Stimulated activated CD4-positive, alpha-beta T cell treated with anti-CD3 and anti-CD28 coated beads, Interleukin-4, amount 100 ng/mL, for 48 hours (primary cell): ENCODE measurements at regions not wholly inside any gene's neighbourhood (a gene's known extent, or its start where the extent isn't known, plus 50 kb on each side); places are given as distances from the start of the nearest gene placed in this dataset.

Experiments used
- DNase-seq, 2 donors: peaks; one replicate each; pipeline ENCODE4 v3.0.0-alpha.2; 2020; ENCODE audit warnings: low read depth in 2 of 2

DNA sequence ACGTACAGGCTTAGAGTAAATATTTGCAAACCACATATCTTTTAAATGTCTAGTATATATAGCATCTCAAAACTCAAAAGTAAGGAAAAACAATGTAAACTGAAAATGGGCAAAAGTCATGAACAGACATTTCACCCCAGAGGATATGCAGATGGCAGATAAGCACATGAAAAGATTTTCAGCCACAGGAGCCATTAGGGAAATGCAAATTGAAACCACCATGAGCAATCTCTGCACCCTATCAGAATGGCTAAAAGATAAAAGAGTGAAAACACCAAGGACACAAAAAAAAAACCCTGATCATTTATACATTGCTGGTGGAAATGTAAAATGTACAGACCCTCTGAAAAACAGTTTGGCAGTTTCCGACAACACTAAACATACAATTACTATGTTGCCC, 292.7 kb downstream of the ZNF516 start:
- no peak for DNase-seq

GRCh38 chr18:76195601-76196000, 299.4 kb downstream of the ZNF516 start:
- no peak for DNase-seq

DNA sequence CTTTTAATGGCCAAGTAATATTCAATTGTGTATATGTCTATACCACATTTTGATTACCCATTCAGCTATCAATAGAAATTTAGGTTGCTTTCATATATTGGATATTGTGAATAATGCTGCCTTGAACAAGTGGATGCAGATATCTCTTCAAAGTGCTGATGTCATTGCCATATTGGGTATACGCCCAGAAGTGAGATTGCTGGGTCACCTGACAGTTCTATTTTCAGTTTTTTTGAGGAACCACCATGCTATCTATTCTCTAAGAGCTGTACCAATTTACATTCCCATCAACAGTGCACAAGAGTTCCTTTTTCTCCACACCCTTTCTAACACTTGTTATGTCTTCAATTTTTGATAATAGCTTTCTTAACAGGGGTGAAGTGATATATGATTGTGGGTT, 306.9 kb downstream of the ZNF516 start:
- DNase-seq = no peak

GRCh38 chr18:76179257-76179656, 315.8 kb downstream of the ZNF516 start:
- no peak for DNase-seq

DNA sequence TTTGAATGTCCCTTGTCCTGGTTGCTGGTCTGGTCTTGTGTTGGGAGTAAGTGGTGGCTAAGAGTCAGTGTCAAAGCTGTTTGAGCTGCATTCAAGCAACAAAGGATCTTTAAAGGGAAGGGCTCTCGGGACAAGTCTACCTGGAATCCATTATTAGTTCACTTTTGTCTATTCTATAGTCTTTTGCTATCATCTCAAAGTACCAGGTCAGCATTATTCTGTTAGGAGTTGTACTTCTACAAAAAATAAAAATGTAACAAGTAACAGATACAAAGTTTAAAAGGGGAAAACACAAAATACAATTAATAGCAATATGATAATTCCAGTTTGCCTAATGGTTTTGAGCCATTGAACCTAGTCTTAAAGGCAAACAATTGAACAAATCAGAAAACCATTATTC, 317.9 kb downstream of the ZNF516 start:
- DNase-seq = no peak

GRCh38 chr18:76174451-76174850, 320.6 kb downstream of the ZNF516 start:
- no peak for DNase-seq

DNA sequence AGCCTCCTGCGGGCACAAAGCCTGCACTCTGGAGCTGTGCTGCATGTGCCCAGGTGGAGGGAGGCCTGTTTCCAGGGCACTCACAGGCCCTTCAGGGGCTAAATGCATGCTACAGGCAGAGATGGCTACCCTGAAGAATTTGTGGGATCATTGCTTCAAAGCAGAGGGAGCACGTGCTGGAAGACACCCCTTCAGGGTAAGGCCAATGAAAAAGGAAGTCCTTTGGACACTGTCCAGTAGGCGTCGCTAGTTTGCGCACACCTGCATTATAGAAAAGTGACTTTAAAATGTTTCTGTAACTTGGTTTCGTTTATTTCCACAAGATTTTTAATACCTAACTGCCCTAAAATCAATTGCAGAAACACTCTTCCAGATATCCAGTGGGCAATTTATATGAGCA, 325.3 kb downstream of the ZNF516 start:
- no peak for DNase-seq

DNA sequence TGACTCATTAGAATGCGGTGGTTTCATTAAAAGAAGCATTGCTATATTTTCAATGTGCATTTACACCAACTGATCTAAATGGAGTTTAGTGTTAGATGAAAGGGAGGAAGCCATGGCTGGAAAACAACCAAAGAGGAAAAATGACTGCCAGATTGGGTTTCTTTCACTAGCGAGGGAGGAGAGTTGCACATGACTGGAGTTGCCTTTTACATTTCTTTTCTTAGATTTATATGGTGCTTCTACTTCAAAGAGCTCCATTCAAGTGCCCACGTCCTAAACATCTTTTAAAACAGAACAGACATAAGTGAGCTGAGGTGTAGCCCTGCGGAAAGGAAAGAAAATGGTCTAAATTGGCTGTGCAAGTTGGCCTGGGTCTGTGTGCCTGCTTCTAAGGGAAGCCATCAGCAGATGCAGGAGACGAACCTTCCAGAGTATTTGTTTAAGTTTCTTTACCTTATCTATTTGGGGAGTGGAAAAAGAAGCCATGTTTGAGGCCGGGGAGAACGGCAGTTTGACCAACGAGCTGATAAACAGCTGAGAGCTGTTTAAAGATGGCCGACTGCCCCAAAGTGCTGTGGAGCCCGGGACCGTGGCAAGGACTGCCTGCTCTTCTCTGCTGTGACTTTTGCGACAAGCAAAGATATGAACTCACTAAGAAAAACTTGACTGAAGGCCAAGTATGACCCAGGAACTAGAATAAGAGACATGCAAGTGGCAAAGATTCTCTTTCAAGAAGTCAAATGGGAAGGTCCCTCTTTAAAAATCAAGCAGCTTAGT, 327.0 kb downstream of the ZNF516 start:
- no peak for DNase-seq

- DNase-seq = no peak
Measured at GRCh38 chr18:76167410-76167809, 327.6 kb downstream of the ZNF516 start.

- no peak for DNase-seq
Measured at GRCh38 chr18:76162886-76163285, 332.2 kb downstream of the ZNF516 start.

GRCh38 chr18:76161983-76162382, 333.1 kb downstream of the ZNF516 start:
- no peak for DNase-seq

GRCh38 chr18:76153691-76154090, 341.4 kb downstream of the ZNF516 start:
- no peak for DNase-seq

- no peak for DNase-seq
Measured at GRCh38 chr18:76149734-76150133, 345.3 kb downstream of the ZNF516 start.

- DNase-seq = no peak
Measured at GRCh38 chr18:76149284-76149683, 345.8 kb downstream of the ZNF516 start.

GRCh38 chr18:76145521-76146376, 349.3 kb downstream of the ZNF516 start:
- no peak for DNase-seq

- DNase-seq = no peak
Measured at GRCh38 chr18:76144844-76145243, 350.2 kb downstream of the ZNF516 start.

- no peak for DNase-seq
Measured at GRCh38 chr18:76142611-76143010, 352.4 kb downstream of the ZNF516 start.

GRCh38 chr18:76139844-76140243, 355.2 kb downstream of the ZNF516 start:
- no peak for DNase-seq

DNA sequence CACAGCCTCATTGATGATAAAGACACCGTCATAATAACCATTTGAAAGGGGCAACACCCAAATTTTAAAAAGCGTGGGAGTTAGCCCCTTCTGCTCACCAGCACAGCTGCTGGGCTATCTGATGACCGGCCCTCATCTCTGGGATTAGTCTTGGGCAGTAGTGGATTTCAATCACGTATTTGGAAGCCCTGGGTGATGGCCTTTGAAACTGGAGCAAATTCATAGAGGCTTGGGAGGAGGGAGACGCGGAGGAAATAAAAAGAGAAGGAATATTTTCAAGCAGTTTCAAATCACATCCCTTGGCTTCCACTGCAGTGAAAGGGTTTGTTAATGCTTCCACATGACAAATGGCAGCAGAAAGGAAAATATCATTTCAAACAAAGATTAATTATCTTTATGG, 357.8 kb downstream of the ZNF516 start:
- DNase-seq = no peak

GRCh38 chr18:76136701-76137100, 358.3 kb downstream of the ZNF516 start:
- no peak for DNase-seq

GRCh38 chr18:76134628-76135027, 360.4 kb downstream of the ZNF516 start:
- no peak for DNase-seq

DNA sequence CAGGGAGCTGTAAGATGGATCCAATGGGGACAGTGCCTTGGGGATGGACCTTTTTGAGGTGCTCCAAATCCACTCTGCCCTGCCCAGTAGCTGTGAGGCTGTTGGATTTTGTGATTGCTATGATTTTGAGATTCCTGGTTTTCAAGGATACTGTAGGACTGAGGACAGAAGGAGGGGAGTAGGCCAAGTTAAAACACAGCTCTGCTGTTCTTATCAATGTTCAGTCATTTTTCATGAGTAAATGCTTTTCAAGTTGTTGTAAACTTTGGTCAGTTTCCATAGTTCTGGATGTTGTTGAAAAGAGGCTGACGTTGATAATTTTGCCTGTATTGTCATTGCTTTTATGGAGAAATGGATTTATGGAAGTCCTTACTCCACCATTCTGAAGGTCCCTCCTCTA, 361.2 kb downstream of the ZNF516 start:
- DNase-seq = no peak

DNA sequence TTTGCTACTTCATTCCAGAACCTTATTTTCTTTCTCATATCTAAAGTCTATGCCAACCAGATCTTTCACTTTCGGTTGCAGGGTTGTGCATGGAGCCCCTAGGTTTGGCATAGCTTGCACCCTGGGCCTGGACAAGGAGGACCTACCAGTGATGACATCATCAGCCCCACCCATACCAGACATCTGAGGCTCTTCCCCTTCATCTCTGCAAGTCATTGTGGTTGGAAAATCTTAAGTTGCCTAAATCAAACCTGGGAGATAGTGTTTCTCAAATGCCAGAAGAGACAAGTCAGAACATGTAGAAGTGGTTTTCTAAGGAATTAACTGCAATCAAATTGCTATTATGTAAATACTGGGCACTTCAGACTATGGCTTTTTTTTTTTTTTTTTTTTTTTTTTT, 363.3 kb downstream of the ZNF516 start:
- DNase-seq = peak; percentile 3 to 19
